ENCODE measurements at regions not wholly inside any gene's neighbourhood (a gene's known extent, or its start where the extent isn't known, plus 50 kb on each side); places are given as distances from the start of the nearest gene placed in this dataset.
"Not testable (repeated sequence)": the region's sequence is repeated elsewhere in the genome, so short reads cannot be mapped to it uniquely, and the experiment has no call there.

- intact Hi-C loops (cut with DNase I), result no loop called here
- H3K36me3 ChIP-seq, result no peaks in the 10 kb centered on the region
- WGBS, 2 donors, result 86 to 93% methylated on average over 10 of the region's 10 CpGs
- H3K27ac ChIP-seq, result no peak overlapping the region
- H3K4me3 ChIP-seq (replicated peaks in 1 of 3), result no peak overlapping the region
- H3K9me3 ChIP-seq, result no peaks in the 10 kb centered on the region
- no peak for DNase-seq
- TF ChIP-seq CTCF (IDR thresholded peaks at IDR 0.05) (no peak), POLR2A (IDR thresholded peaks at IDR 0.05) (no peak)
- H3K4me1 ChIP-seq, result no peaks in the 10 kb centered on the region
- no peaks in the 10 kb centered on the region for H3K27me3 ChIP-seq
These were observed 238.6 kb downstream of the TRIML1 start for GRCh38 chr4:188377816-188378215.

- DNase-seq, result no peak
- no peak overlapping the region for H3K4me3 ChIP-seq (replicated peaks in 1 of 3)
- TF ChIP-seq CTCF (IDR thresholded peaks at IDR 0.05) (no peak), POLR2A (IDR thresholded peaks at IDR 0.05) (no peak)
- H3K27me3 ChIP-seq, result no peaks in the 10 kb centered on the region
- no peaks in the 10 kb centered on the region for H3K9me3 ChIP-seq
- 93 to 95% methylated on average over 4 of the region's 4 CpGs for WGBS, 2 donors
- no peak overlapping the region for H3K27ac ChIP-seq
- H3K36me3 ChIP-seq, result no peaks in the 10 kb centered on the region
- no peaks in the 10 kb centered on the region for H3K4me1 ChIP-seq
- intact Hi-C loops (cut with DNase I), result no loop called here
These were observed 243.9 kb downstream of the TRIML1 start for GRCh38 chr4:188383180-188383579.

- no peak for DNase-seq
- no peaks in the 10 kb centered on the region for H3K4me1 ChIP-seq
- intact Hi-C loops (cut with DNase I), result no loop called here
- H3K4me3 ChIP-seq (replicated peaks in 1 of 3), result no peak overlapping the region
- H3K27me3 ChIP-seq, result no peaks in the 10 kb centered on the region
- no peaks in the 10 kb centered on the region for H3K36me3 ChIP-seq
- no peak overlapping the region for H3K27ac ChIP-seq
- TF ChIP-seq CTCF (IDR thresholded peaks at IDR 0.05) (no peak), POLR2A (IDR thresholded peaks at IDR 0.05) (no peak)
- no peaks in the 10 kb centered on the region for H3K9me3 ChIP-seq
- 22 to 23% methylated on average over 5 of the region's 5 CpGs for WGBS, 2 donors
These were observed 248.0 kb downstream of the TRIML1 start for GRCh38 chr4:188387179-188387791.

GRCh38 chr4:188391349-188391748, 252.1 kb downstream of the TRIML1 start:
- H3K4me3 ChIP-seq (replicated peaks in 1 of 3); H3K36me3 ChIP-seq; H3K27ac ChIP-seq; DNase-seq; intact Hi-C loops (cut with DNase I); H3K9me3 ChIP-seq; H3K27me3 ChIP-seq; H3K4me1 ChIP-seq: not testable (repeated sequence)
- WGBS, 2 donors, result 92 to 95% methylated on average over 8 of the region's 8 CpGs

- DNase-seq, result no peak
- intact Hi-C loops (cut with DNase I), result no loop called here
- H3K27ac ChIP-seq, result no peak overlapping the region
- no peaks in the 10 kb centered on the region for H3K9me3 ChIP-seq
- WGBS, 2 donors, result 73 to 77% methylated on average over 5 of the region's 5 CpGs
- H3K4me1 ChIP-seq, result no peaks in the 10 kb centered on the region
- H3K36me3 ChIP-seq, result no peaks in the 10 kb centered on the region
- H3K27me3 ChIP-seq, result no peaks in the 10 kb centered on the region
- H3K4me3 ChIP-seq (replicated peaks in 1 of 3), result no peak overlapping the region
- no peak for TF ChIP-seq CTCF (IDR thresholded peaks at IDR 0.05)
- no peak for TF ChIP-seq POLR2A (IDR thresholded peaks at IDR 0.05)
These were observed 256.8 kb downstream of the TRIML1 start for GRCh38 chr4:188396037-188396436.

- Histone ChIP-seq H3K27me3 (no peaks in the 10 kb centered on the region), H3K9me3 (no peaks in the 10 kb centered on the region), H3K27ac (no peak overlapping the region), H3K4me3 (replicated peaks in 1 of 3) (no peak overlapping the region), H3K36me3 (no peaks in the 10 kb centered on the region), H3K4me1 (no peaks in the 10 kb centered on the region)
- intact Hi-C loops (cut with DNase I), result no loop called here
- TF ChIP-seq CTCF (IDR thresholded peaks at IDR 0.05), result no peak
- TF ChIP-seq POLR2A (IDR thresholded peaks at IDR 0.05), result no peak
- no peak for DNase-seq
- 43 to 50% methylated on average over 6 of the region's 6 CpGs for WGBS, 2 donors
These were observed 260.6 kb downstream of the TRIML1 start for GRCh38 chr4:188399834-188400233.

Data from thyroid gland (tissue), 4 donors.